ENCODE measurements at regions not wholly inside any gene's neighbourhood (a gene's known extent, or its start where the extent isn't known, plus 50 kb on each side); places are given as distances from the start of the nearest gene placed in this dataset.

- Histone ChIP-seq H2AK5ac (ENCODE audit: low read length) (no peak overlapping the region), H2BK5ac (ENCODE audit: low read depth, low read length, poor library complexity) (no peak overlapping the region), H3K27me3 (ENCODE audit: insufficient read depth, low read length) (no peaks in the 10 kb centered on the region), H3K9ac (ENCODE audit: low read length) (no peak overlapping the region), H4K12ac (ENCODE audit: low read depth, low read length) (no peak overlapping the region), H4K8ac (ENCODE audit: low read depth, low read length) (no peak overlapping the region), H3K9me3 (ENCODE audit: insufficient read depth, low read depth, low read length) (no peaks in the 10 kb centered on the region), H3K36me3 (ENCODE audit: control insufficient read depth in 1 of 2, insufficient read depth in 2 of 2, low read length in 2 of 2) (no peaks in the 10 kb centered on the region), H3K4me1 (ENCODE audit: control insufficient read depth in 1 of 2, insufficient read depth in 2 of 2, low read length in 2 of 2) (no peaks in the 10 kb centered on the region), H3K27ac (ENCODE audit: low read depth, low read length) (no peak overlapping the region), H3K79me1 (ENCODE audit: low read length) (no peaks in the 10 kb centered on the region), H3K14ac (ENCODE audit: low read length) (no peak overlapping the region), H3K4me3 (ENCODE audit: low read depth, low read length) (no peak overlapping the region), H3K4me2 (ENCODE audit: low read length) (no peak overlapping the region), H2BK120ac (ENCODE audit: insufficient read depth, low read length, poor library complexity) (no peak overlapping the region), H3K79me2 (ENCODE audit: control insufficient read depth, insufficient read depth, low read length, poor library complexity) (no peaks in the 10 kb centered on the region), H3K18ac (ENCODE audit: low read length) (no peak overlapping the region), H3K23ac (ENCODE audit: low read length) (no peak overlapping the region), H2AFZ (ENCODE audit: insufficient read depth, low read length, poor library complexity) (no peak overlapping the region), H4K91ac (ENCODE audit: low read depth, low read length) (no peak overlapping the region), H2BK12ac (ENCODE audit: low read length) (no peak overlapping the region), H3K4ac (ENCODE audit: low read depth, low read length) (no peak overlapping the region)
- WGBS (ENCODE audit: extremely low coverage, insufficient coverage, insufficient read length) = no CpG with 5 or more reads among the region's 5 CpGs
- no peak for DNase-seq
Observed at GRCh38 chr4:149951152-149951900, 126.9 kb upstream of the DCLK2 start.

GRCh38 chr4:149952101-149952500 is 126.1 kb upstream of the DCLK2 start:
- WGBS (ENCODE audit: extremely low coverage, insufficient coverage, insufficient read length) = no CpG with 5 or more reads among the region's 1 CpG
- Histone ChIP-seq H3K4me2 (ENCODE audit: low read length) (no peak overlapping the region), H2BK120ac (ENCODE audit: insufficient read depth, low read length, poor library complexity) (no peak overlapping the region), H3K4me1 (ENCODE audit: control insufficient read depth in 1 of 2, insufficient read depth in 2 of 2, low read length in 2 of 2) (no peaks in the 10 kb centered on the region), H3K27me3 (ENCODE audit: insufficient read depth, low read length) (no peaks in the 10 kb centered on the region), H3K79me1 (ENCODE audit: low read length) (no peaks in the 10 kb centered on the region), H4K12ac (ENCODE audit: low read depth, low read length) (no peak overlapping the region), H3K4me3 (ENCODE audit: low read depth, low read length) (no peak overlapping the region), H3K27ac (ENCODE audit: low read depth, low read length) (no peak overlapping the region), H4K8ac (ENCODE audit: low read depth, low read length) (no peak overlapping the region), H3K14ac (ENCODE audit: low read length) (no peak overlapping the region), H2BK12ac (ENCODE audit: low read length) (no peak overlapping the region), H2BK5ac (ENCODE audit: low read depth, low read length, poor library complexity) (no peak overlapping the region), H3K79me2 (ENCODE audit: control insufficient read depth, insufficient read depth, low read length, poor library complexity) (no peaks in the 10 kb centered on the region), H3K4ac (ENCODE audit: low read depth, low read length) (no peak overlapping the region), H3K36me3 (ENCODE audit: control insufficient read depth in 1 of 2, insufficient read depth in 2 of 2, low read length in 2 of 2) (no peaks in the 10 kb centered on the region), H4K91ac (ENCODE audit: low read depth, low read length) (no peak overlapping the region), H3K18ac (ENCODE audit: low read length) (no peak overlapping the region), H3K9ac (ENCODE audit: low read length) (no peak overlapping the region), H2AFZ (ENCODE audit: insufficient read depth, low read length, poor library complexity) (no peak overlapping the region), H2AK5ac (ENCODE audit: low read length) (no peak overlapping the region), H3K9me3 (ENCODE audit: insufficient read depth, low read depth, low read length) (no peaks in the 10 kb centered on the region), H3K23ac (ENCODE audit: low read length) (no peak overlapping the region)
- no peak for DNase-seq

GRCh38 chr4:149952716-149953115 is 125.5 kb upstream of the DCLK2 start:
- Histone ChIP-seq H3K14ac (ENCODE audit: low read length) (no peak overlapping the region), H3K9me3 (ENCODE audit: insufficient read depth, low read depth, low read length) (no peaks in the 10 kb centered on the region), H3K27me3 (ENCODE audit: insufficient read depth, low read length) (no peaks in the 10 kb centered on the region), H3K4me1 (ENCODE audit: control insufficient read depth in 1 of 2, insufficient read depth in 2 of 2, low read length in 2 of 2) (no peaks in the 10 kb centered on the region), H2BK120ac (ENCODE audit: insufficient read depth, low read length, poor library complexity) (no peak overlapping the region), H3K23ac (ENCODE audit: low read length) (no peak overlapping the region), H3K4me3 (ENCODE audit: low read depth, low read length) (no peak overlapping the region), H4K12ac (ENCODE audit: low read depth, low read length) (no peak overlapping the region), H2BK12ac (ENCODE audit: low read length) (no peak overlapping the region), H3K18ac (ENCODE audit: low read length) (no peak overlapping the region), H2BK5ac (ENCODE audit: low read depth, low read length, poor library complexity) (no peak overlapping the region), H2AK5ac (ENCODE audit: low read length) (no peak overlapping the region), H2AFZ (ENCODE audit: insufficient read depth, low read length, poor library complexity) (no peak overlapping the region), H3K36me3 (ENCODE audit: control insufficient read depth in 1 of 2, insufficient read depth in 2 of 2, low read length in 2 of 2) (no peaks in the 10 kb centered on the region), H3K27ac (ENCODE audit: low read depth, low read length) (no peak overlapping the region), H3K79me2 (ENCODE audit: control insufficient read depth, insufficient read depth, low read length, poor library complexity) (no peaks in the 10 kb centered on the region), H4K8ac (ENCODE audit: low read depth, low read length) (no peak overlapping the region), H3K79me1 (ENCODE audit: low read length) (no peaks in the 10 kb centered on the region), H3K9ac (ENCODE audit: low read length) (no peak overlapping the region), H3K4ac (ENCODE audit: low read depth, low read length) (no peak overlapping the region), H4K91ac (ENCODE audit: low read depth, low read length) (no peak overlapping the region), H3K4me2 (ENCODE audit: low read length) (no peak overlapping the region)
- DNase-seq = no peak
- WGBS (ENCODE audit: extremely low coverage, insufficient coverage, insufficient read length) = no CpG with 5 or more reads among the region's 5 CpGs

GRCh38 chr4:149955780-149956390 is 122.4 kb upstream of the DCLK2 start:
- Histone ChIP-seq H2BK120ac (ENCODE audit: insufficient read depth, low read length, poor library complexity) (no peak overlapping the region), H3K14ac (ENCODE audit: low read length) (no peak overlapping the region), H4K91ac (ENCODE audit: low read depth, low read length) (no peak overlapping the region), H3K79me1 (ENCODE audit: low read length) (no peaks in the 10 kb centered on the region), H3K18ac (ENCODE audit: low read length) (no peak overlapping the region), H3K23ac (ENCODE audit: low read length) (no peak overlapping the region), H2AK5ac (ENCODE audit: low read length) (no peak overlapping the region), H3K79me2 (ENCODE audit: control insufficient read depth, insufficient read depth, low read length, poor library complexity) (no peaks in the 10 kb centered on the region), H2BK12ac (ENCODE audit: low read length) (no peak overlapping the region), H3K4ac (ENCODE audit: low read depth, low read length) (no peak overlapping the region), H3K9ac (ENCODE audit: low read length) (no peak overlapping the region), H3K4me1 (ENCODE audit: control insufficient read depth in 1 of 2, insufficient read depth in 2 of 2, low read length in 2 of 2) (no peaks in the 10 kb centered on the region), H3K9me3 (ENCODE audit: insufficient read depth, low read depth, low read length) (no peaks in the 10 kb centered on the region), H3K4me2 (ENCODE audit: low read length) (no peak overlapping the region), H4K8ac (ENCODE audit: low read depth, low read length) (no peak overlapping the region), H2AFZ (ENCODE audit: insufficient read depth, low read length, poor library complexity) (no peak overlapping the region), H3K27me3 (ENCODE audit: insufficient read depth, low read length) (no peaks in the 10 kb centered on the region), H3K4me3 (ENCODE audit: low read depth, low read length) (no peak overlapping the region), H2BK5ac (ENCODE audit: low read depth, low read length, poor library complexity) (no peak overlapping the region), H4K12ac (ENCODE audit: low read depth, low read length) (no peak overlapping the region), H3K36me3 (ENCODE audit: control insufficient read depth in 1 of 2, insufficient read depth in 2 of 2, low read length in 2 of 2) (no peaks in the 10 kb centered on the region), H3K27ac (ENCODE audit: low read depth, low read length) (no peak overlapping the region)
- no CpG with 5 or more reads among the region's 2 CpGs for WGBS (ENCODE audit: extremely low coverage, insufficient coverage, insufficient read length)
- DNase-seq = no peak

All from trophoblast cell (in vitro differentiated cells and primary cell).